MM.1S (cell line): ENCODE measurements at regions not wholly inside any gene's neighbourhood (a gene's known extent, or its start where the extent isn't known, plus 50 kb on each side); places are given as distances from the start of the nearest gene placed in this dataset.

Source experiments
- EZH2phosphoT487 ChIP-seq: fragments of 300-600 bp; sonication (generic); IDR thresholded peaks from 2 replicates; pipeline ENCODE4 v1.6.1; 2018; ENCODE audit warnings: antibody characterized with exemption, low read length
- TF ChIP-seq, protein P1 (sequence below): fragments of 300-600 bp; sonication (generic); IDR thresholded peaks from 2 replicates; pipeline ENCODE4 v1.5.1; 2016; ENCODE audit warnings: antibody characterized with exemption, low read length, mixed read lengths

- TF ChIP-seq, protein P1, sequence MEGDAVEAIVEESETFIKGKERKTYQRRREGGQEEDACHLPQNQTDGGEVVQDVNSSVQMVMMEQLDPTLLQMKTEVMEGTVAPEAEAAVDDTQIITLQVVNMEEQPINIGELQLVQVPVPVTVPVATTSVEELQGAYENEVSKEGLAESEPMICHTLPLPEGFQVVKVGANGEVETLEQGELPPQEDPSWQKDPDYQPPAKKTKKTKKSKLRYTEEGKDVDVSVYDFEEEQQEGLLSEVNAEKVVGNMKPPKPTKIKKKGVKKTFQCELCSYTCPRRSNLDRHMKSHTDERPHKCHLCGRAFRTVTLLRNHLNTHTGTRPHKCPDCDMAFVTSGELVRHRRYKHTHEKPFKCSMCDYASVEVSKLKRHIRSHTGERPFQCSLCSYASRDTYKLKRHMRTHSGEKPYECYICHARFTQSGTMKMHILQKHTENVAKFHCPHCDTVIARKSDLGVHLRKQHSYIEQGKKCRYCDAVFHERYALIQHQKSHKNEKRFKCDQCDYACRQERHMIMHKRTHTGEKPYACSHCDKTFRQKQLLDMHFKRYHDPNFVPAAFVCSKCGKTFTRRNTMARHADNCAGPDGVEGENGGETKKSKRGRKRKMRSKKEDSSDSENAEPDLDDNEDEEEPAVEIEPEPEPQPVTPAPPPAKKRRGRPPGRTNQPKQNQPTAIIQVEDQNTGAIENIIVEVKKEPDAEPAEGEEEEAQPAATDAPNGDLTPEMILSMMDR = no peak
- TF ChIP-seq EZH2phosphoT487 = no peak
These were observed 123.4 kb downstream of the FSCB start for GRCh38 chr14:44383636-44384035.
